T-cell (primary cell): ENCODE measurements at regions not wholly inside any gene's neighbourhood (a gene's known extent, or its start where the extent isn't known, plus 50 kb on each side); places are given as distances from the start of the nearest gene placed in this dataset.

Experiments used
- ATAC-seq, 4 experiments: fragments of 200-7000 bp in 3 of 4; fragments of 150-1000 bp in 1 of 4; cut with Tn5 transposase; replicated peaks in 1 of 4; 1 replicate in 3 of 4; 2 replicates in 1 of 4; pipeline ENCODE4 v1.10.0; 2021; ENCODE audit warnings: moderate library complexity in 3 of 4, mild to moderate bottlenecking in 2 of 4, moderate number of reproducible peaks in 1 of 4
- CTCF ChIA-PET, 2 donors: fragments of 300-600 bp; sonication (Branson Sonifier 250); formaldehyde crosslinking; loops; one replicate each; lab custom pipeline; 2022; ENCODE audit warnings: antibody characterized with exemption in 2 of 2; lab: Charles Lee
- POLR2A ChIA-PET, 2 donors: fragments of 300-600 bp; sonication (Branson Sonifier 250); formaldehyde crosslinking; loops; one replicate each; lab custom pipeline; 2022; ENCODE audit warnings: antibody characterized with exemption in 2 of 2; lab: Charles Lee
- DNase-seq, 35 experiments: peaks; one replicate each; pipeline versions ENCODE4 v3.0.0 to v3.0.0-alpha.2; 2013 to 2023
- H3K27ac ChIP-seq: one replicate; pipeline ENCODE4 v1.5.1; 2013; ENCODE audit warnings: low read length
- H3K27me3 ChIP-seq, 2 experiments: replicated peaks in 1 of 2; 1 replicate in 1 of 2; 2 replicates in 1 of 2; pipeline versions ENCODE4 v1.6.1 to v1.7.0; 2013; ENCODE audit warnings: low read length in 1 of 2, mixed read lengths in 1 of 2; ENCODE audit not compliant: control insufficient read depth in 2 of 2, insufficient read depth in 2 of 2; ENCODE audit errors: extremely low read depth in 1 of 2
- H3K36me3 ChIP-seq, 2 donors: 1 replicate in 1 of 2; 2 replicates in 1 of 2; pipeline versions ENCODE4 v1.6.1 to v1.7.0; 2013; ENCODE audit warnings: low read length in 1 of 2; ENCODE audit not compliant: control insufficient read depth in 2 of 2, insufficient read depth in 1 of 2; ENCODE audit errors: extremely low read depth in 1 of 2
- H3K4me1 ChIP-seq, 2 experiments: 1 replicate in 1 of 2; 2 replicates in 1 of 2; pipeline versions ENCODE4 v1.6.1 to v1.7.0; 2013; ENCODE audit warnings: low read length in 2 of 2, mixed read lengths in 1 of 2; ENCODE audit not compliant: insufficient read depth in 2 of 2, control insufficient read depth in 1 of 2; ENCODE audit errors: extremely low read depth in 1 of 2
- H3K4me3 ChIP-seq, 2 donors: 1 replicate in 1 of 2; 2 replicates in 1 of 2; pipeline versions ENCODE4 v1.5.1 to v1.7.0; 2013; ENCODE audit warnings: mild to moderate bottlenecking in 2 of 2, low read length in 1 of 2, moderate library complexity in 1 of 2; ENCODE audit not compliant: control insufficient read depth in 1 of 2; ENCODE audit errors: extremely low read depth in 1 of 2
- H3K9me3 ChIP-seq: 2 replicates; pipeline ENCODE4 v1.7.0; 2013
- H3K27ac Mint-ChIP-seq, 2 donors: one replicate each; pipeline ENCODE4 v1.8.0; 2020 to 2021; ENCODE audit warnings: mild to moderate bottlenecking in 2 of 2, mixed read lengths in 2 of 2
- H3K27me3 Mint-ChIP-seq, 2 donors: one replicate each; pipeline ENCODE4 v1.8.0; 2021 to 2022; ENCODE audit warnings: mixed read lengths in 2 of 2
- H3K36me3 Mint-ChIP-seq: one replicate; pipeline ENCODE4 v1.8.0; 2021; ENCODE audit warnings: mixed read lengths
- H3K4me1 Mint-ChIP-seq, 3 donors: one replicate each; pipeline ENCODE4 v1.8.0; 2020 to 2022; ENCODE audit warnings: mixed read lengths in 3 of 3, mild to moderate bottlenecking in 1 of 3
- H3K4me3 Mint-ChIP-seq, 3 donors: one replicate each; pipeline ENCODE4 v1.8.0; 2020 to 2022; ENCODE audit warnings: mild to moderate bottlenecking in 3 of 3, mixed read lengths in 3 of 3, moderate library complexity in 3 of 3
- H3K9me3 Mint-ChIP-seq, 3 donors: one replicate each; pipeline ENCODE4 v1.8.0; 2020 to 2022; ENCODE audit warnings: mixed read lengths in 3 of 3
- WGBS: methylation state at CpG from one replicate; pipeline ENCODE4 v1.1.5; 2013; ENCODE audit warnings: missing lambda C conversion rate; ENCODE audit not compliant: insufficient coverage; 5-methylcytosine and 5-hydroxymethylcytosine counted together

DNA sequence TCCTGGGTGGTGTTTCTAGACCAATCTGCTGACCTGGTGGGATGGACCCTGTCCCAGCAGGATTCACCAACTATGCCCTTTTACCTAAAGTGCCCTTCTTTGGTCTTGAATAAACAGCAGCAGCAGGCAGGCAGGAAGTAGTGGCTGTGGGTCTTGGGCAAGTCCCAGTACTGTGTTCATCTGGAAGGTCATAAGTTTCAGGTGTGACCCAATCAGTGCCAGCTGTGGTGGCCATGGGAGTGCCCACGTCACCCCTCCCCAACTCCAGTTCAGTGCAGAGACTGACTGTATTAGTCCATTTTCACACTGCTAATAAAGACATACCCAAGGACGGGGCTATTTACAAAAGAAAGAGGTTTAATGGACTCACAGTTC lies 148.3 kb upstream of the SRD5A2 start:
- H3K4me3 Mint-ChIP-seq = no peak overlapping the region
- ATAC-seq = no peak
- H3K9me3 ChIP-seq = no peaks in the 10 kb centered on the region
- no peak for DNase-seq
- H3K4me1 Mint-ChIP-seq = no peaks in the 10 kb centered on the region
- no peaks in the 10 kb centered on the region for H3K4me1 ChIP-seq
- no peak overlapping the region for H3K27ac Mint-ChIP-seq
- no peak overlapping the region for H3K27ac ChIP-seq
- peaks cover 0 to 11% of the 10 kb centered on the region in 2 experiments for H3K27me3 ChIP-seq
- ChIA-PET POLR2A (no interaction called here), CTCF (no interaction called here)
- peaks cover 0 to 23% (median 6%) of the 10 kb centered on the region in 3 donors for H3K9me3 Mint-ChIP-seq
- WGBS = no CpG with 5 or more reads among the region's 2 CpGs
- no peaks in the 10 kb centered on the region for H3K36me3 ChIP-seq
- H3K4me3 ChIP-seq = no peak overlapping the region
- no peaks in the 10 kb centered on the region for H3K36me3 Mint-ChIP-seq
- H3K27me3 Mint-ChIP-seq = peaks cover 6 to 11% of the 10 kb centered on the region in 2 donors

DNA sequence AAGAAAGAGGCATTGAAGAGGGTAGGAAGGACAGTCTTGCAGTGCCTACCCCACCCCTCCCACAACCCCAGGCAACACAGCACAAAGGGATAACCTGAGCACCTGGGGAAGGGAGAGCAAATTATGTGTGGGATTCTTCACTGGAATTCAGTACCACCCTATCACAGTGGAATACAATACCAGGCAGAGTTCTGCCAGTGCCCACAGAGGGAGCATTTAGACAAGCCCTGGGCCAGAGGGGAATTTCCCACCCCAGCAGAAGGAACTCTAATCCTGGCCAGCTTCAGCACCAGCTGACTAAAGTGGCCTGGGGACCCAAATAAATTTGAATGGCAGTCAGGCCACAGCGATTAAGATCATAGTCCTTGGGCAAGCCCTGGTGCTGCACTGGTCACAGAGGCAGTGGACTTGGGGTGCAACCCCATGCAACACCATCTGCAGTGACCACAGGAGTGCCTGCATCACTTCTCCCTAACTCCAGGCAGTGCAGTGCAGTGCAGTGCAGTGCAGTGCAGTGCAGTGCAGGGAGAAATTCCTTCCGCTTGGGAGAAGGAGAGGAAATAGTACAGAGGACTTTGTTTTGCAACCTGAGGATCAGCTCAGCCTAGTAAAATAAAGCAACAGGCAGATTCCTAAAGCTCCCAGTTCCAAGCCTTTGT lies 147.8 kb upstream of the SRD5A2 start:
- ChIA-PET POLR2A (no interaction called here), CTCF (no interaction called here)
- no peak for DNase-seq
- H3K4me1 ChIP-seq = no peaks in the 10 kb centered on the region
- Mint-ChIP-seq H3K4me1 (no peaks in the 10 kb centered on the region), H3K36me3 (no peaks in the 10 kb centered on the region), H3K9me3 (peaks cover 0 to 23% (median 6%) of the 10 kb centered on the region in 3 donors), H3K27me3 (peaks cover 6 to 11% of the 10 kb centered on the region in 2 donors), H3K27ac (no peak overlapping the region), H3K4me3 (no peak overlapping the region)
- H3K27me3 ChIP-seq = peaks cover 0 to 11% of the 10 kb centered on the region in 2 experiments
- ATAC-seq = no peak
- no peak overlapping the region for H3K27ac ChIP-seq
- no peaks in the 10 kb centered on the region for H3K9me3 ChIP-seq
- no peak overlapping the region for H3K4me3 ChIP-seq
- no peaks in the 10 kb centered on the region for H3K36me3 ChIP-seq
- WGBS = 100% methylated on average over 1 of the region's 2 CpGs

GRCh38 chr2:31726457-31726856 lies 145.7 kb upstream of the SRD5A2 start:
- H3K36me3 Mint-ChIP-seq = no peaks in the 10 kb centered on the region
- ChIA-PET CTCF (no interaction called here), POLR2A (no interaction called here)
- no peak for ATAC-seq
- no peaks in the 10 kb centered on the region for H3K4me1 Mint-ChIP-seq
- H3K27me3 ChIP-seq = peaks cover 0 to 11% of the 10 kb centered on the region in 2 experiments
- no peaks in the 10 kb centered on the region for H3K36me3 ChIP-seq
- no peak overlapping the region for H3K27ac ChIP-seq
- H3K4me3 Mint-ChIP-seq = no peak overlapping the region
- no peaks in the 10 kb centered on the region for H3K9me3 ChIP-seq
- H3K4me1 ChIP-seq = no peaks in the 10 kb centered on the region
- no peak overlapping the region for H3K4me3 ChIP-seq
- no CpG with 5 or more reads among the region's 2 CpGs for WGBS
- H3K27ac Mint-ChIP-seq = no peak overlapping the region
- peaks cover 6 to 11% of the 10 kb centered on the region in 2 donors for H3K27me3 Mint-ChIP-seq
- H3K9me3 Mint-ChIP-seq = peaks cover 2 to 12% (median 3%) of the 10 kb centered on the region in 3 donors
- DNase-seq = no peak

DNA sequence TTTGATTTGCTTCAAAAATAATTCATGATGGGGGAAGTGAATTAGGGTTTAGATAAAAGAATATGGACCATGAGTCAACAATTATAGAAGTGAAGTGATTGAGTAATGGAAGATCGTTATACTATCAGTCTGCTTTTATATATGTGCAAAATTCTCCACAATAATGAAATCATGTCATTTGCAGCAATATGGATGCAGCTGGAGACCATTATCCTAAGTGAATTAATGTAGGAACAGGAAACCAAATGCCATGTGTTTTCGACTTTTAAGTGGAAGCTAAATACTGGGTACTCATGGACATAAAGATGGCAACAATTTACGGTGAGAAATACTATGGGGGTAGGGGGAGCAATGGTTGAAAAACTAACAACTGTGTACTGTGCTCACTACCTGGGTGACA lies 144.7 kb upstream of the SRD5A2 start:
- H3K4me1 Mint-ChIP-seq = no peaks in the 10 kb centered on the region
- ATAC-seq (no peak), DNase-seq (no peak)
- H3K9me3 Mint-ChIP-seq = peaks cover 1 to 13% (median 5%) of the 10 kb centered on the region in 3 donors
- Histone ChIP-seq H3K27ac (no peak overlapping the region), H3K27me3 (peaks cover 0 to 11% of the 10 kb centered on the region in 2 experiments), H3K36me3 (no peaks in the 10 kb centered on the region), H3K9me3 (no peaks in the 10 kb centered on the region), H3K4me1 (no peaks in the 10 kb centered on the region), H3K4me3 (no peak overlapping the region)
- WGBS = 75% methylated on average over 1 of the region's 3 CpGs
- CTCF ChIA-PET = interaction anchor here in 1 of 2 donors (0.6 kb wide), 1 partner anchor 1191 kb away, joined by 3 read pairs; no protein-coding TSS in a partner anchor
- no peak overlapping the region for H3K27ac Mint-ChIP-seq
- no peak overlapping the region for H3K4me3 Mint-ChIP-seq
- H3K27me3 Mint-ChIP-seq = peaks cover 6 to 10% of the 10 kb centered on the region in 2 donors
- no peaks in the 10 kb centered on the region for H3K36me3 Mint-ChIP-seq
- POLR2A ChIA-PET = no interaction called here

DNA sequence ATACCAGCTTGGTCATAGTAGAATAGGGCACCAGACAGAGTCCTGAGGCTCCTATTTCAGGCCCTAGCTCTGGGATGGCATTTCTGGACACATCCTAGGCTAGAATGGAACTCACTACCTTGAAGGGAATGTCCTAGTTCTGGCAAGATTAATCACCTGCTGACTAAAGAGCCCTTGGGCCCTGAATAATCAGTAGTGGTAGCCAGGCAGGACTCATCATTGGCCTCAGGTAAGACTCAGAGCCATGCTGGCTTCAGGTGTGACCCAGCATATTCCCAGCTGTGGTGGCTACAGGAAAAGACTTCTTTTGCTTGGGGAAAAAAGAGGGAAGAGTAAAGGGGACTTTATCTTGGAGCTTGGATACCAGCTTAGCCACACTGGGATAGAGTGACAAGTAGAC lies 131.0 kb upstream of the SRD5A2 start:
- H3K4me3 ChIP-seq = no peak overlapping the region
- no peak overlapping the region for H3K27ac ChIP-seq
- Mint-ChIP-seq H3K27ac (no peak overlapping the region), H3K27me3 (peaks cover 15 to 22% of the 10 kb centered on the region in 2 donors), H3K36me3 (no peaks in the 10 kb centered on the region), H3K4me1 (no peaks in the 10 kb centered on the region), H3K9me3 (peaks cover 5% of the 10 kb centered on the region in 3 donors), H3K4me3 (no peak overlapping the region)
- DNase-seq = no peak
- H3K4me1 ChIP-seq = no peaks in the 10 kb centered on the region
- ChIA-PET CTCF (no interaction called here), POLR2A (no interaction called here)
- peaks cover 0 to 6% of the 10 kb centered on the region in 2 experiments for H3K27me3 ChIP-seq
- ATAC-seq = no peak
- H3K36me3 ChIP-seq = no peaks in the 10 kb centered on the region
- H3K9me3 ChIP-seq = no peaks in the 10 kb centered on the region

- DNase-seq (no peak), ATAC-seq (no peak)
- Histone ChIP-seq H3K36me3 (no peaks in the 10 kb centered on the region), H3K9me3 (no peaks in the 10 kb centered on the region), H3K27me3 (peaks cover 0 to 10% of the 10 kb centered on the region in 2 experiments), H3K27ac (no peak overlapping the region), H3K4me3 (no peak overlapping the region), H3K4me1 (no peaks in the 10 kb centered on the region)
- H3K9me3 Mint-ChIP-seq = peaks cover 5% of the 10 kb centered on the region in 3 donors
- CTCF ChIA-PET = no interaction called here
- H3K4me3 Mint-ChIP-seq = no peak overlapping the region
- H3K27me3 Mint-ChIP-seq = peaks cover 19 to 21% of the 10 kb centered on the region in 2 donors
- WGBS = 100% methylated on average over 2 of the region's 2 CpGs
- H3K27ac Mint-ChIP-seq = no peak overlapping the region
- no peaks in the 10 kb centered on the region for H3K36me3 Mint-ChIP-seq
- POLR2A ChIA-PET = no interaction called here
- H3K4me1 Mint-ChIP-seq = no peaks in the 10 kb centered on the region
Observed at GRCh38 chr2:31710121-31710520, 129.4 kb upstream of the SRD5A2 start.
